ENCODE measurements at regions not wholly inside any gene's neighbourhood (a gene's known extent, or its start where the extent isn't known, plus 50 kb on each side); places are given as distances from the start of the nearest gene placed in this dataset.

DNA sequence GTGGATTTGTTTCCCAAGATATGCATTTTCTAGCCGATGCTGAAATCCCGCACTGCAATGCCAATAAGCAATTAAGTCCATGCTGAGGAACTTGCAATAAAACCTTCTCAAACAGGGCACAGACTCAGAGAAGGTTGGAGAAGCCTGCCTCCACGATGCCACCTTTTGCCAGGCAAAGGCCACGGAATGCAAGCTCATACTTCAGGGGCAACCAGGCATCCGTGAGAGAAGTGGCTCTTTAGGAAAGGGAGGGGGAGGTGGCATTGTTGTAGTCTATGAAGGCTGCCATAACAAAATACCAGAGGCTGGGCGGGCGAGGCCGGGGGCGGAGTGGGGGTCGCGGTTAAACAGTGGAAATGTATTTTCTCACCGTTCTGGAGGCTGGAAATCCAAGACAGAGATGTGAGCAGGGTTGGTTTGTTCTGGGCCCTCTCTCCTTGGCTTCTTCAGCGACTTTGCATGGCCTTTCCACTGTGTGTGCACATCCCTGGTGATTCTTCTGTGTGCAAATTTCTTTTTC lies 689.5 kb downstream of the VRK1 start:
- no peak for TF ChIP-seq EZH2 (IDR thresholded peaks at IDR 0.05; ENCODE audit: borderline replicate concordance, low read depth, low read length, severe bottlenecking)
- TF ChIP-seq, protein P1, sequence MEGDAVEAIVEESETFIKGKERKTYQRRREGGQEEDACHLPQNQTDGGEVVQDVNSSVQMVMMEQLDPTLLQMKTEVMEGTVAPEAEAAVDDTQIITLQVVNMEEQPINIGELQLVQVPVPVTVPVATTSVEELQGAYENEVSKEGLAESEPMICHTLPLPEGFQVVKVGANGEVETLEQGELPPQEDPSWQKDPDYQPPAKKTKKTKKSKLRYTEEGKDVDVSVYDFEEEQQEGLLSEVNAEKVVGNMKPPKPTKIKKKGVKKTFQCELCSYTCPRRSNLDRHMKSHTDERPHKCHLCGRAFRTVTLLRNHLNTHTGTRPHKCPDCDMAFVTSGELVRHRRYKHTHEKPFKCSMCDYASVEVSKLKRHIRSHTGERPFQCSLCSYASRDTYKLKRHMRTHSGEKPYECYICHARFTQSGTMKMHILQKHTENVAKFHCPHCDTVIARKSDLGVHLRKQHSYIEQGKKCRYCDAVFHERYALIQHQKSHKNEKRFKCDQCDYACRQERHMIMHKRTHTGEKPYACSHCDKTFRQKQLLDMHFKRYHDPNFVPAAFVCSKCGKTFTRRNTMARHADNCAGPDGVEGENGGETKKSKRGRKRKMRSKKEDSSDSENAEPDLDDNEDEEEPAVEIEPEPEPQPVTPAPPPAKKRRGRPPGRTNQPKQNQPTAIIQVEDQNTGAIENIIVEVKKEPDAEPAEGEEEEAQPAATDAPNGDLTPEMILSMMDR (IDR thresholded peaks at IDR 0.05; ENCODE audit: extremely low read depth in 1 of 2, insufficient read depth in 1 of 2, low read depth in 1 of 2, low read length in 2 of 2), result no peak
- no peak for TF ChIP-seq POLR2AphosphoS5 (IDR thresholded peaks at IDR 0.05; ENCODE audit: insufficient read depth, low read depth, low read length)
